ENCODE measurements at regions not wholly inside any gene's neighbourhood (a gene's known extent, or its start where the extent isn't known, plus 50 kb on each side); places are given as distances from the start of the nearest gene placed in this dataset.

DNA sequence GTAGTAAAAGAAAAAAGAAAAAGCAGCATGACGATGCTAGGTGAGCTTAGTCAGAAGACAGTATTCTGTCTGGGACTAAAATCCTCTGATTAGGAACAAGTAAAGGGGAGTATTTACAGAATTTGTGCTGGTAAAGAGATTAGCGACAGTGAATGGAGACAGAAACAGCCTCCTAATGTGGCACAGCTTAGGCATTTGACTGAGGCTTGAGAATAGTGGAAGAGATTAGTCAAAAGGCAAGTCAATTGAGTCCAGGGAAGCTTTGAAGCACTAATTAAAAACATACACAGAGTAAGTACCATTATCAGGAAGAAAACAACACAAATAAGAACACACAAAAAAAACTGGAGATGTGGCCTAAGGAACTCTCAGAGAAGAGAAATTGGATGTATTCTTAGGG lies 131.9 kb upstream of the CLEC14A start:
- no peak overlapping the region for H3K27ac ChIP-seq
- no peaks in the 10 kb centered on the region for H3K36me3 ChIP-seq
- H3K27me3 ChIP-seq: no peaks in the 10 kb centered on the region
- no peak for DNase-seq (ENCODE audit: low spot score)
- TF ChIP-seq, protein P1, sequence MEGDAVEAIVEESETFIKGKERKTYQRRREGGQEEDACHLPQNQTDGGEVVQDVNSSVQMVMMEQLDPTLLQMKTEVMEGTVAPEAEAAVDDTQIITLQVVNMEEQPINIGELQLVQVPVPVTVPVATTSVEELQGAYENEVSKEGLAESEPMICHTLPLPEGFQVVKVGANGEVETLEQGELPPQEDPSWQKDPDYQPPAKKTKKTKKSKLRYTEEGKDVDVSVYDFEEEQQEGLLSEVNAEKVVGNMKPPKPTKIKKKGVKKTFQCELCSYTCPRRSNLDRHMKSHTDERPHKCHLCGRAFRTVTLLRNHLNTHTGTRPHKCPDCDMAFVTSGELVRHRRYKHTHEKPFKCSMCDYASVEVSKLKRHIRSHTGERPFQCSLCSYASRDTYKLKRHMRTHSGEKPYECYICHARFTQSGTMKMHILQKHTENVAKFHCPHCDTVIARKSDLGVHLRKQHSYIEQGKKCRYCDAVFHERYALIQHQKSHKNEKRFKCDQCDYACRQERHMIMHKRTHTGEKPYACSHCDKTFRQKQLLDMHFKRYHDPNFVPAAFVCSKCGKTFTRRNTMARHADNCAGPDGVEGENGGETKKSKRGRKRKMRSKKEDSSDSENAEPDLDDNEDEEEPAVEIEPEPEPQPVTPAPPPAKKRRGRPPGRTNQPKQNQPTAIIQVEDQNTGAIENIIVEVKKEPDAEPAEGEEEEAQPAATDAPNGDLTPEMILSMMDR (IDR thresholded peaks at IDR 0.05): no peak
- no peaks in the 10 kb centered on the region for H3K9me3 ChIP-seq
- H3K4me1 ChIP-seq: no peaks in the 10 kb centered on the region
- no peak overlapping the region for H3K4me3 ChIP-seq

DNA sequence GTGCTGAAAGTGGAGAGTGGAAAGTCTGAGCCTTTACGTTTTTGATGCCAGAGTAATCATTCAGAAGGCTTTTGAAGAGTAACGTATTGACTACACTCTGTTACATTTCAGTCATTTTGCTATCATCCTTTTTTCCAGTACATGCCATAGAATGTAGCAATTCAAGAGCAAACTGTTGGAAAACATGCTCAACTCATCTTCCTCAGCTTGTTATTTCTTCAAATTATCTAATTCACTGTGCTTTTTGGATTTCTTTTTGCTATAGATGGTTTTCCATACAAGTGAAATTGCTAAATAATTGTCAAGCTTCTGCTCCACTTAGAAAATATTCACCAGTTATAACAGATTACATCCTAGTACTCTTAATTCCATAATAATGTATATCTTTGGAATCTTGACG lies 129.9 kb upstream of the CLEC14A start:
- Histone ChIP-seq H3K27me3 (no peaks in the 10 kb centered on the region), H3K4me3 (no peak overlapping the region), H3K4me1 (no peaks in the 10 kb centered on the region), H3K36me3 (no peaks in the 10 kb centered on the region), H3K9me3 (peaks cover 1 to 2% of the 10 kb centered on the region in 2 donors), H3K27ac (no peak overlapping the region)
- TF ChIP-seq, protein P1 (IDR thresholded peaks at IDR 0.05): no peak
- no peak for DNase-seq (ENCODE audit: low spot score)

GRCh38 chr14:38385343-38385742 lies 129.4 kb upstream of the CLEC14A start:
- TF ChIP-seq, protein P1 (IDR thresholded peaks at IDR 0.05): no peak
- Histone ChIP-seq H3K4me1 (no peaks in the 10 kb centered on the region), H3K9me3 (peaks cover 3 to 5% of the 10 kb centered on the region in 2 donors), H3K4me3 (no peak overlapping the region), H3K27me3 (no peaks in the 10 kb centered on the region), H3K36me3 (no peaks in the 10 kb centered on the region), H3K27ac (no peak overlapping the region)
- no peak for DNase-seq (ENCODE audit: low spot score)

DNA sequence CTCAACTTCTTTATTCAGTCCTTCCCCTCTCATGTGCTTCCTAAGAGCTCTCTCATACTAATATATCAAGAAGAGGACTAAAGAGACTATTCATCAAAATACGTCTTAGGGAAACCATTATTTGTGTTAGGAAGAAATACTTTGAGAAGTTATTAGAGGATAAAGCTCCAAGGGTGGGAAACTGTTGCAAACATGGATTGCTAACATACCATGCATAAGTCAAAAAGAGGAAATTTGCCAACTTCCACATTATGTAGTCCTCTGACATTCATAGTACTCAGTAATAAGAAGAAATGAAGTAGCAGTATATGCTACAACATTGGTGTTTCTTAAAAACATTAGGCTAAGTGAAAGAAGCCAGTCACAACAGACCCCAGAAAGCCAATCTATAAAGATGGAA lies 128.8 kb upstream of the CLEC14A start:
- H3K27ac ChIP-seq: no peak overlapping the region
- H3K4me3 ChIP-seq: no peak overlapping the region
- H3K9me3 ChIP-seq: peaks cover 3 to 5% of the 10 kb centered on the region in 2 donors
- H3K27me3 ChIP-seq: no peaks in the 10 kb centered on the region
- H3K4me1 ChIP-seq: no peaks in the 10 kb centered on the region
- TF ChIP-seq, protein P1 (IDR thresholded peaks at IDR 0.05): no peak
- no peak for DNase-seq (ENCODE audit: low spot score)
- H3K36me3 ChIP-seq: no peaks in the 10 kb centered on the region

DNA sequence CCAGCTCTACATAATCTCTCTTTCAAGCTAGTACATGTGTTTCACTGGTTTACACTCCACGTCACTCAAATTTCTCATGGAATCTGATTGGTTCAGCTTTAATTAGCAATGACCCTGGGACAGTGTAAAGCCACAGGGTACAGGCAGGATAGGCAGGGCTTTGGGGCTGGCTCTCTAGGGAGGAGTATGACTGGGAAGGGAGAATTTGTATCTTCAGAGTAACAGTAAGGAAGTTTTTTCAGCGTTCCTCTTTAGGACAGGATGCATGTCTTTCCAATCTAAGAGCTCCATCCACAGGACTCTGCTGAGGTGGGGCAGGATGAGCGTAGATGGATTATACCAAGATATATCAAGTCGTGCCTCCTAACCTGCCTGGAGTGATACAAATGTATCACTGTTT lies 112.0 kb upstream of the CLEC14A start:
- H3K27me3 ChIP-seq: no peaks in the 10 kb centered on the region
- no peak for DNase-seq (ENCODE audit: low spot score)
- TF ChIP-seq, protein P1 (IDR thresholded peaks at IDR 0.05): no peak
- no peak overlapping the region for H3K4me3 ChIP-seq
- no peaks in the 10 kb centered on the region for H3K4me1 ChIP-seq
- no peaks in the 10 kb centered on the region for H3K36me3 ChIP-seq
- H3K9me3 ChIP-seq: no peaks in the 10 kb centered on the region
- no peak overlapping the region for H3K27ac ChIP-seq

GRCh38 chr14:38366374-38366773 lies 110.5 kb upstream of the CLEC14A start:
- H3K27ac ChIP-seq: no peak overlapping the region
- H3K4me1 ChIP-seq: no peaks in the 10 kb centered on the region
- TF ChIP-seq, protein P1 (IDR thresholded peaks at IDR 0.05): no peak
- no peaks in the 10 kb centered on the region for H3K9me3 ChIP-seq
- no peaks in the 10 kb centered on the region for H3K27me3 ChIP-seq
- H3K4me3 ChIP-seq: no peak overlapping the region
- H3K36me3 ChIP-seq: no peaks in the 10 kb centered on the region
- DNase-seq (ENCODE audit: low spot score): no peak

Data from right atrium auricular region (tissue), 2 donors.